GM19238 (cell line): ENCODE measurements at regions not wholly inside any gene's neighbourhood (a gene's known extent, or its start where the extent isn't known, plus 50 kb on each side); places are given as distances from the start of the nearest gene placed in this dataset.
"Not testable (repeated sequence)": the region's sequence is repeated elsewhere in the genome, so short reads cannot be mapped to it uniquely, and the experiment has no call there.

Experiments
- DNase-seq: peaks from one replicate; pipeline ENCODE4 v3.0.0; 2011; ENCODE audit warnings: low spot score; ENCODE audit not compliant: insufficient read length

DNA sequence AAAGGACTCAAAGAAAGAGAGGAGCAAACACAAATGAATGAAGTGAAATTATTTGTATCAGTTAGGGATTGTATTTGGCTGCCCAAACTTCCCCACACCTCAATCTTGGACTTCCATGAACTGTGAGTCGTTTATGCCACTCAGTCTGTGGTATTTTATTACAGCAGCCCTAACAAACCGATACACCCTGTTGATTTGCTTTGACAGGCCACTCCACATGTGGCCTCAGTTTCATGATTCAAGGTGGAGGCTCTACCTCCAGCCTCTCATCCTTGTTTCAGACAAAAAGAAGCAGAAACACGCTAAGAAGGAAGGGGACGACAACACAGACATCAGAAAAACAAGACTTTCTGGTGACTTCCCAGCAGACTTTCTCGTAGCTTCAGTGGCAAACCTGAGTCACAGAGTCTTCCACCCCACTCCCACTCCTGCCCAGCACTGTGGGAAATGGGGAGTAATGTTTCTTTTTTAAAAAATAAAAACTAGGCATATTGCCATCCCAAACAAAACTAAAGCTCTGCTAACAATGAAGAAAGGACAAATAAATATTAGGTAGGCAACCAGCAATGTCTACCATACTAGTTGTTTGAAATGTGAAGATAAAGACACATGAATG, 52.2 kb upstream of the ABCA1 start:
- no peak for DNase-seq

DNA sequence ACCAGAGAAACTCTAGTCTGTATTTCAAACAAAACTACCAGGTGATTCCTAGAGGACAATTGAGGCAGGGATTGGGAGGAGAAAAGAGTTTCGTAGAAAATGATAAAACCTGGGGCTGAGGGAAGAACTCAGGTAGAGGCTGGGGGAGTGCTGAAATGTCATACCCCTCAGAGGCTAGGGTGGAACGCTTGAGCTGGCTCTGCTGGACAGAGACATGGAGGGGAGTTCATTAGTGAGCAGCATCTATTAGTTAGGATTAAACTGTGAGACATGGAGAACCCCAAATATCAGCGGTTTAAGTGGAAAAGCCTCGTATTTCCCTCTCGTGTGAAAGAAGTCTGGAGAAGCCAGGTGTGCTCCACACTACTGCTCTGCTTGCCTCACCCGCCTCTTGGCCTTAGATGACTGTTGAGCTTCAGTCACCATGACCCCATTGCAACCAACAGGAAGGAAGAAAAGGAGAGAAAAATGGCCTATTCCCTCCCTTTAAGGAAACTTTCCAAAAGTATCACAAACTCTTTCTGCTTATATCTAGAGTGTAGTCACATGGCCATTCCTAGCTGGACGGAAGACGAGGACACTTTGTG, 53.7 kb upstream of the ABCA1 start:
- DNase-seq: no peak

DNA sequence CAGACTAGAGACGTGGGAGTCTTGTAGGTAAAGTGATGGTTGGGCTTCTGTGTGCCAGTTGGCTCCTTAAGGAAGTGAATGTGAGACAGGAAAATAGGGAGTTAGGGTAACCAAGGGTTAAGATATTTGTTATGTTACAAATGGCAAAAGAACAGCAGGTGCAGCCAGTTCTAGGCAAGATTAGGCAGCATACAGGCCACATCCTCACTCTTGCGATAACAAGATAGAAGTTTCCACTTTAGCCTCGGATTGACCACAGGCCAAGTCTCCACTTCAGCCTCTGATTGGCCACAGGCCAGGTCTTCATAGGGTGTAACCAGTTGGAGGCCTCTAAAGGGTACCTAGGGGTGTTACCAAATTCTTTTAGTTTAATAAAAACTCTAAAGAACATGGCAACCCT, 54.6 kb upstream of the ABCA1 start:
- no peak for DNase-seq

DNA sequence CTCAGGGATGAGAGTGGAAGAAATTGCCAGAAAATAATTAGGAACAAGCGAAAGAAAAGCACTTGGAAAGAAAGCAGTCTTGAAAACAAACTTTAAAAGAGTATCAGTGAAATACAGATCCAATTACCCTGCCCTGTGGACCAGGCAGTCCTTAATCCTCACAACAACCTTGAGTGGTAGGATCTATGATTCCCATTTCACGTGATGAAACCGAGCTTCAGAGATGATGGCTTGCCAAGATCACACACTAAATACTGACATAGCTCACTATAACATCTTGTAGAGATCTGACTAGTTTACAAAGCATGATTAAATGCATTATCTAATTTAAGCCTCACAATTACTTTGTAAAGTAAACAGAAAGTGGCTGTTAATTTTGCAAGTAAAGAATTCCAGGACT, 55.5 kb upstream of the ABCA1 start:
- no peak for DNase-seq

DNA sequence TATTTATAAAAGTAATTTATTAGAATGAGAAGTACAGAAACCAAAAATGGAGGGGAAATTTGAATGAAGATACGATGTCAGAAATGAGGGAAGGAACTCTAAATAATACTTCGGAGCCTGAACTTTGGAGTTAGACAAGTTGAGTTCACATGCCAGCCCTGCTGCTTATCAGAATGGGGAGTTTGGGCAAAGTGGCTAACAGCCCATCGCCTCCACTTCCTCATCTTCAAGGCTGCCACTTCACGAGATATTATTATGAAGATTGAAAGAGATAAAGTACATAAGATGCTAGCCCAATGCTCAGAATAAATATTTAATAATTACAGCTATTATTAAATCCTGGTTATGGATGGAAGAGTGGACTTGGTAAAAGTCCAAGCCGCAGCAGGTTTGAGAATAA, 56.2 kb upstream of the ABCA1 start:
- no peak for DNase-seq

DNA sequence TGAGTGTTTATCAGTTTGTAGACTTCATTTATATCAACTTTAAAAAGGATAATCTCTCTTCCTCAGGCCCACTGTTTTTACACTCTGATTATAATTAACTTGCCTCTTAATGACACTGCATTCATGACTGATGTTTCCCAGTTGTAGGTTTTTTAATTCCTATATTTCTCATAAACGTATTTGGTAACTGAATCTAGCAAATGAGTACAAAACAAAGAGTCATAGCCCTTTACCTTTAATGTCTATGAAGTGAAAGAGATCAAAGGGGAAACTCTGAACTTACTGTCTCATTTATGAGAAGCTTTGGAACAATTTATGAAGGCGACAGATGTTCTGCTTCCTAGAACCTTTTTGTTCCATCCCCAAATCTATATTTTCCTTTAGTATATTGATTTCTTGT, 56.6 kb upstream of the ABCA1 start:
- DNase-seq: no peak

DNA sequence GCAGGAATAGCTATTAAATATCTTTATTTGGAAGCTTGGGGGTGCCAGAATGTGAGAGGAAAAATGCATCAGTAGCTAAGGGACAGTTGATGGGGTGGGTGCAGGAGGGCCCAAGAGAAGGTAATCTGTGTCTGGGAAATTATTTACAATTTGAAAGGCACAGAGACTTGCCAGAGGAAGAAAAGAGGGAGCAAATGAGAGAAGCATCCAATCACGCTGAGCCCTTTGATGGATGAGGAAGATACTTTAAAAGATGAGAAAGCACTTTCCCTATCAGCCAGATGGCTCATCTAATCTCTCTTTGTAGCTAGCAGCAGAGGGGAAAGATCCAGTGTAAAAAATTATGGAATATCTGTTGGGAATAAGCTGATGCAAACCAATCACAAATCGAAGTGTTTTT, 57.0 kb upstream of the ABCA1 start:
- no peak for DNase-seq

DNA sequence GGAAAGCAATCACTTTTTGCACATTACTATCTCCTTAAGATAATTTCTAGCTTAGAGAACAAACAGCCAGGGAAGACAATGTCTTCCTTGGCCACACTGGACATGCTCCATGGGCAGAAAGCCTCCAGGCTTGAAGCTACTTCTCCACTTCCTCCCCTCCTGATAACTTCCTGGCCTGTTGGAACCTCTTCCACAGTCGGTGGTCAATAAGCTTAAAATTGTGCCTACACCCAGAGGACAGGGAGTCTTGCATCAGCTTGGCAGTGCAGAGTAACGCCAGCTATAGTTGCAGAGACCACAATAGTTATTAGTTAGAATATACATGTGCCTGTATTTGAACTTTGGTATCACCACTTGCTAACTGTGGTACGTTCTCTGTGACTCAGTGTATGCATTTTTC, 58.1 kb upstream of the ABCA1 start:
- no peak for DNase-seq

DNA sequence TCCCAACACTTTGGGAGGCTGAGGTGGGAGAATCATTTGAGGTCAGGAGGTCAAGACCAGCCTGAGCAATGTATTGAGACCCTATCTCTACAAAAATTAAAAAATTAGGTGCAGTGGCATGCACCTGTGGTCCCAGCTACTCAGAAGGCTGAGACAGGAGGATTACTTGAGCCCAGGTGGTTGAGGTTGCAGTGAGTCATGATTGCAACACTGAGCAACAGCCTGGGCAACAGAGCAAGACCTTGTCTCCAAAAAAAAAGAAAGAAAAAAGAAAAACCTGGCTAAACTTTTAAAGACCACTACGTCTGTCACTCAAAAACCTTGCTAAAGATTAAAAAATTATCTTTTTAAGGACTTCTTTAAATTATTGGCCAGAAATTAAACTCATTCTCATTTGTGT, 59.8 kb upstream of the ABCA1 start:
- no peak for DNase-seq

DNA sequence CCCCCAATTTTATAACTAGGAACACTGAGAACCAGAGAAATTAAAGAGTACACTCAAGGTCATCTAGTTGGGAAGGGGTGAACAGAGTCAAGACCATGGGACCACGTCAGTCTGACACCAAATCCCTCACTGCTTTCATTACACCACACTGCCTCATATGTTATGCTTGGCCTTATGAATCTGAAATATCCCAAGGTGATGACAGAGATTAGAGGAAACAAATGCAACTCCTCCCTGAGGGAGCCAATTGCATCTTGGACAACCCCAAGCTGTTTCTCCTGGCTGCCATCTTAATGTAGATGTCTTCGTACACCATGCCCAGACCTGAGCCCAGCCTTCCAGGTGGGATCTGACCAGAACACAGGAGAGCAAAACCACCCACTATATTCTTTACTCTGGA, 60.6 kb upstream of the ABCA1 start:
- no peak for DNase-seq

DNA sequence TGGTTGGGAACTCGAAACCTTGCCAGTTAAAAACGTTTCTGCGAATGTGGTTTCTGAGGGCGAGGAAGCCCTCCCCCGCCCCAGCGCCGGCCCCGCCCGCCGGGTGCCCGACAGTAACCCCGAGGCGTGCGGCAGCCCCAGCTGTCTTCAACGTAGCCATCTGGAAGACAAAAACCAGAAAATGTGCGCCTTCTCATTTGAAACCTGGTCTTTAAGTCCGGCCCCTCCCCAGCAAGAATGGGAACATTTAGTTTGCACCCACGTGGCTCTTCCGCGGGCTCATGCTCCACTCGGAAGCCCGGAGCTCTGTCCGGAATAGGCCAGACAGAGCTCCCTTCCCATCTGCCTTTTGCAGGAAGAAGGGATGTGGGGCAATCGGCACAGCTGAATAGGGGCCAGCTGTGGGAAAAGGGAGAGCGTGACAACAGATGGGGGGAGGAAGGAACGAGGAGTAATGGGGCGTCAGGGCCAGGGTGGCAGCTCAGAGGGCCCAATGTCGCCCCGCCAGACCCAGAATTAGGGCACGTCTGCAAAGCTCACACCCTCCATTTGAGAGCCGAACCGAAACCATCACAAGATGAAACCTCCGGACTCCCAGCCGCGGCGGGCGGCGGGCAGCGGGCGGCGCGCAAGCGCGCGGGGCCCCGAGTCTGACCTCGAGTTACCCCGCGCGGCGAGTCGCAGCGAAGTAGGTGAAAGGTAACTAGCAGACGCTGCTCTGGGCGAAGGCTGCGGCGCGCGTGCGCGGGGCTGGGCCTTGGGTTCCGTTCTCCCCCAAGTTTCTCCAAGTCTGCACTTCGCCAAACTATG, 63.4 kb upstream of the ABCA1 start:
- DNase-seq: peak; percentile 43

DNA sequence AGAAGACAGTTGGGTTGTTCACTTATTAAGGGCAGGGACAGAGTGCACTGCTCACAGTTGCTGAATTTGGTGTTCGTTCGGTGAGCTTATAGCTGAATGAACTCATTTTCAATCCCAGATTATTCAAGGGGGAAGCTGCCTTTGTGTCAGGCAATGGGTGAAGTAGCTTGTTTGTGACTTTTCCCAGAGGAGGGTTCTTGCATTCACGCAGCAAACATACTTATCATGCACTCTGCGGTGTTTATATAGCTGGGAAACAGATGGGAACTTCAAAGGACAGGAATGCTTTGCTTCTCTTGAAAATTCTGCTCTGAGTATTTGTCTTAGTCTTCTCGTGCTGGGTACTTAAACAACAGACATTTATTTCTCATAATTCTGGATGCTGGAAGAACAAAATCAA, 64.7 kb upstream of the ABCA1 start:
- DNase-seq: no peak

DNA sequence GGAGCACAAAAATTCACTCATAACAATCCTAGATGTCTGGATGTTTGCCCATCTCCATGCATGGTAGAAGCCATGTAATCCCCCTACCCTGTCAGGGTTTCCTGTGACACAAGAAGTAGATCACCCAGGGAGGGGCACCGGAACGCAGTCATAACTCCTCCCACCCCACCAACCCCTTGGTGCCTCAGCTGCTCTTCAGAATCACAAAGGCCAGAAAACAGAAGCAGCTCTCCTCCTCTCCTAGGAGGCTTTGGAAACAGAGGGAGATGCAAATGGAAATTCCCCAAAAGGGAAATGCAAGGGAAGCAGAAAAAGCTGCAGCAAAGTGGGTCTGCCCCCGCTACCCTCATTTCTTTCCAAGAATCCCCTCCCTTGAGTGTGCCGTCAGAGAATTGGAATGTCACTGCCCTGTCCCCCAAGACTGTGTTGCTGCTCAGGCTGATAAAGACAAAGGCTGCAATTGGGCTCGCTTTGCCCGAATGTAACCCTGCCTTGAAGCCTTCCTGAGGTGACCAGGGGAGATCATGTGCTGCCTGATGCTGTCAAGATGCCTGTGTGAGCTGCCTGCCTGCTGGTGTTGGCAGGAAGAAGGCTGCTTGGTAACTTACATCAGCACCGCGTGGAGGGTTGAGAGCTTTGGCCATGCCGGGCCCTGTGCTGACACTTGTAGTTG, 65.5 kb upstream of the ABCA1 start:
- no peak for DNase-seq

DNA sequence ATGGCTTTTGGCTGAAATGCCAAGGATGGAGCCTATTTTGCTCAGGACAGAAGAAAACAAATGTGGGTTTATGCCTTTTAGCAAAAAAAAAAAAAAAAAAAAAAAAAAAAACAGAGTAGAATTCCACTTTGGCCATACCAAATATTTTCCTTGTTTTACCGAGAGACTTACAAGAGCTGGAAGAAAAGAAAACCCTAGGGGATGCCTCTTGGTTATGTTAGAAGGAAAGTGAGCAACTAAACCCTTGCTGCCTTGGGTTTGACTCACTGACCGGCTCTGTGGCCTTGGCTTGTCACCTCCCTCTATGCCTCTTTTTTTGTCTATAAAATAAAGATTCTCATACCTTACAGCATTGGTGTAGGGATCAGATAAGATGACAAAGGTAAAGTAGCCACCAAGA, 69.6 kb upstream of the ABCA1 start:
- no peak for DNase-seq

DNA sequence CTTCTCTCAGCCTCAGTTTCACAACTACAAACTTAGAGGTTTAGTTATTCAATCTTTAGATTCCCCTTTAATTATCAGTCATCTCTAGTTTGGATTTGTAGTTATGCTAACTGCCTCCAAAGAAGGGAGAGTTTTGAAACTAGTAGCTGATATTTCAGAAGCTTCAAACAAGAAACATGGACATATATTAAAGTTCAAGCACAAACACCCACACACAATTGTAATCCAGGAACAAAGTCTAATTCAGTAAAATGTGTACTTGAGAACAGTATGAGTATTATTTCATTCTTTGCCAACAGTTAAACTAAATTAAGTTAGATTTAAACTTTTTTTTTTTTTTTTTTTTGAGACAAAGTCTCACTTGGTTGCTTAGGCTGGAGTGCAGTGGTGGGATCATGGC, 71.2 kb upstream of the ABCA1 start:
- no peak for DNase-seq

DNA sequence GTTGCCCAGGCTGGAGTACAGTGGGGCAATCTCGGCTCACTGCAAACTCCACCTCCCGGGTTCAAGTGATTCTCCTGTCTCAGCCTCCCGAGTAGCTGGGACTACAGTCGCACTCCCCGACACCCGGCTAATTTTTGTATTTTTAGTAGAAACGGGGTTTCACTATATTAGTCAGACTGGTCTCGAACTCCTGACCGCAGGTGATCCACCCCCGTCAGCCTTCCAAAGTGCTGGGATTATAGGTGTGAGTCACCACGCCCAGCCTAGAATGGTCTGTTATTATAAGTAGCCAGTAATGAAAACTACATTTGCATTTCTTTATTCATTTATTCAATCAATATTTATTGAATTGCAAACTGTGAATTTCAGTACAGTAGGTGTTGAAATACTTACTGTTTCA, 72.6 kb upstream of the ABCA1 start:
- DNase-seq: not testable (repeated sequence)

DNA sequence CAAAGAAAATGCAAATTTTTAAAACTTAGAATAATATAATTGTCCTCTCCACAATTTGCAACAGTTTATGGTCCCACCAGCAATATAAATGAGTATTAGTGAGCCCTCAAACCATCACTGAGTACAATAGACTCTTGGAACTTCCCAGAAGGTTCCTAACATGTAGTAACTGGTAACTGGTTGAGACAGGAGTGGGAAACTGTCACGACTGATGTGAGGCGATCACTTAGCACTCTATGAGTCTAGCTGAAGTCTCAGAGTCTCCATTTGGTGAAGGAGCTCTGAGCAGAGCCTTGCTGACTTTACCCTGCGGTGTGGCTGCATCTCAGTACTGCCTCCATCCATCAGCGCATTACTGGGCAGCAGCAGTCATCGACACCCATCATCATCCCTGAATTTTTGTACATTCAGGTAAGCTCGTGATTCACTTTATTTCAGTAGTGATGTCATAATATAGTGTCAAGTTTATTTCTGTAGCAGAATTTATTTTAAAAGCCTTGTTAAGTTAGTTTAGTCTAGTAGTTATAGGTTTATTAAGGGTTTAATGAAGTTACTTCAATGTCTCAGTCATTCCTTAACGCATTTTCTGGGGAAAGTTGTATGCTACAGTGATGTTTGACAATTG, 76.6 kb upstream of the ABCA1 start:
- DNase-seq: no peak

DNA sequence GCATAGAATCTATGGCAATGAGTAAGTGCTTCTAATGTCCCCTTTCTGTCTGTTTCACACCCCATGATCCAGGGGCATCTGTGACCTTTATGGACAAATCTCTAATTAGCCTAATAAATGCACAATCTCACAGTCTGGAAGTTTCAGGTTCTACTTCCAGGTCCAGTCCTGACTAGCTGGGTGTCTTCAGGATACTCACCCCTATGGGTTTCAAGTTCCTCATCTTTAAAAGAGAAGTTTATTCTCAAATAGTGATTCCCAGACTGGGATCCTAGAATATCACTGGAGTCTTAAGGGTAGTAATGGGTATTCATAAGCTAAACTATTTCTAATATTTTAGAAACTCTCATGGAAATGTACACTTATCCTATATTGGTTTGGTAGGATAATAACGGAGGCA, 77.2 kb upstream of the ABCA1 start:
- DNase-seq: no peak

DNA sequence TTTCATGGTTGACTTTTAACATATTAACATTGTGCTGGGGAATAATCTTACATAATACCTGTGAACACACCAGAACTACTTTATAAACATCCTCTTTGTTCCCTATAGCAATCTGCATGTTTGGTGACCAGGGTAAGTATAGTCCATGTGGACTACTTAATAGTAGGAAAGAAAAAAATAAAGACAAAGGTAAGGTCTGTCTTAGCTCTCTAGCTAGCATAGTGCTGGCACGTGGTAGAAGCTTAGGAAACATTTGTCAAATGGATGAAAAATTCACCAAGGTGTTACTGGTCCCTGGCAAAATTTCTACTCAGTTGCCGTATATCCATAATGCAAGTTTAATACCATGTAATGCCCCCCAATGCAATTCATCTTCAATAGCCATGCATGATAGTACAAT, 78.6 kb upstream of the ABCA1 start:
- no peak for DNase-seq

DNA sequence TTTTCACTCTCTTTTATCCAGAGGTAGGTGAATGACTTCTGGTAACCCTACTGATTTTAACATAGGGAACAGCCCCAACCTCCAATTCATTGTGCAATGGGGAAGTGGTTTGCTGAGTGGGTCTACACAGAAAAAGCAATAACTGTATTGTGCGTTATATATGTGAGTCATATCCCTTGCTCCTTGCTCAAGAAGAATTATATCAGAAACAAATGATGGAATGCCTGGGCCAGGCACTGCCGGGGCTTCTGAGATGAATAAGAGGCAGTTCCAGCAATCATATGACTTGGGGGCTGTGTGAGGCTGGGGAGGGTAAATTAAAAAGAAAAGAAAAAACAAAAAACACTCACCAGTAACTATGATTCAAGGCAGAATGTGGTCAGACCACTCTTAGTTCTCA, 79.2 kb upstream of the ABCA1 start:
- DNase-seq: no peak

DNA sequence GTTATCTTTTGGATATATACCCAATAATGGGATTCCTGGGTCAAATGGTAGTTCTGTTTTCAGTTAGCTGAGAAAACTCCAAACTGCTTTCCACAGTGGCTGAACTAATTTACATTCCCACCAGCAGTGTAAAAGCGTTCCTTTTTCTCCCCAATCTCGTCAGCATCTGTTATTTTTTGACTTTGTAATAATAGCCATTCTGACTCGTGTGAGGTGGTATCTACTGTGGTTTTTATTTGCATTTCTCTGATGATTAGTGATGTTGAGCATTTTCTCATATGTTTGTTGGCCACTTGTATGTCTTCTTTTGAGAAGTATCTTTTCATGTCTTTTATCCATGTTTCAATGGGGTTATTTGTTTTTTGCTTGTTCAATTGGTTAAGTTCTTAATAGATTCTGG, 82.1 kb upstream of the ABCA1 start:
- not testable (repeated sequence) for DNase-seq

DNA sequence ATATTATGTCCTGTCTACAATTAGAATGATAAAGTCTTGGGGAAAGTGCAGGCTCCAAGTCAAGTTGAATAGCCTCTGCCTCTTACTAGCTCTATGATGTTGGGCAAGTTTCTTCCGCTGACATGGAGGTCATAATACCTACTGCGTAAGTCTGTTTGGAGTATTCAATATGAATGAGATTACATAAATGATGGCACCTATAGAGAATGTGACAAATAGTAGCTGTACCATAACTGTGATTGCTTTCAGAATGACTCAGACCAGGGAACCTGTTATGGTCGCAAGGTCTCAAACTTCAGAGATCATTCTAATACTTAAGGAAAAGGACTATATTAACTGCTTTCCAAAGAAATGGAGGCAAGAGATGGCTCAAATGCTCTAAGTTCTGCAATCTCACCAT, 94.0 kb upstream of the ABCA1 start:
- DNase-seq: no peak
